Epithelial cell of esophagus (primary cell): ENCODE measurements at regions not wholly inside any gene's neighbourhood (a gene's known extent, or its start where the extent isn't known, plus 50 kb on each side); places are given as distances from the start of the nearest gene placed in this dataset.

Experiments
- DNase-seq: peaks from one replicate; pipeline ENCODE4 v3.0.0; 2010; ENCODE audit warnings: low read depth
- H3K4me3 ChIP-seq: 2 replicates; pipeline ENCODE4 v1.5.1; 2011; ENCODE audit warnings: mild to moderate bottlenecking, low read length, control low read depth
- TF ChIP-seq, protein P1 (sequence below): IDR thresholded peaks from 2 replicates; pipeline ENCODE4 v1.5.1; 2011; ENCODE audit warnings: low read depth, mild to moderate bottlenecking, low read length, control low read depth, inconsistent platforms; ENCODE audit not compliant: insufficient read depth; ENCODE audit errors: missing control alignments

GRCh38 chr6:25035512-25036435 is 100.0 kb upstream of the RIPOR2 start:
- H3K4me3 ChIP-seq, result no peak overlapping the region
- no peak for DNase-seq
- TF ChIP-seq, protein P1, sequence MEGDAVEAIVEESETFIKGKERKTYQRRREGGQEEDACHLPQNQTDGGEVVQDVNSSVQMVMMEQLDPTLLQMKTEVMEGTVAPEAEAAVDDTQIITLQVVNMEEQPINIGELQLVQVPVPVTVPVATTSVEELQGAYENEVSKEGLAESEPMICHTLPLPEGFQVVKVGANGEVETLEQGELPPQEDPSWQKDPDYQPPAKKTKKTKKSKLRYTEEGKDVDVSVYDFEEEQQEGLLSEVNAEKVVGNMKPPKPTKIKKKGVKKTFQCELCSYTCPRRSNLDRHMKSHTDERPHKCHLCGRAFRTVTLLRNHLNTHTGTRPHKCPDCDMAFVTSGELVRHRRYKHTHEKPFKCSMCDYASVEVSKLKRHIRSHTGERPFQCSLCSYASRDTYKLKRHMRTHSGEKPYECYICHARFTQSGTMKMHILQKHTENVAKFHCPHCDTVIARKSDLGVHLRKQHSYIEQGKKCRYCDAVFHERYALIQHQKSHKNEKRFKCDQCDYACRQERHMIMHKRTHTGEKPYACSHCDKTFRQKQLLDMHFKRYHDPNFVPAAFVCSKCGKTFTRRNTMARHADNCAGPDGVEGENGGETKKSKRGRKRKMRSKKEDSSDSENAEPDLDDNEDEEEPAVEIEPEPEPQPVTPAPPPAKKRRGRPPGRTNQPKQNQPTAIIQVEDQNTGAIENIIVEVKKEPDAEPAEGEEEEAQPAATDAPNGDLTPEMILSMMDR, result no peak

- TF ChIP-seq, protein P1, result no peak
- H3K4me3 ChIP-seq, result no peak overlapping the region
- DNase-seq, result no peak
Observed at GRCh38 chr6:25036461-25036860, 100.7 kb upstream of the RIPOR2 start.

DNA sequence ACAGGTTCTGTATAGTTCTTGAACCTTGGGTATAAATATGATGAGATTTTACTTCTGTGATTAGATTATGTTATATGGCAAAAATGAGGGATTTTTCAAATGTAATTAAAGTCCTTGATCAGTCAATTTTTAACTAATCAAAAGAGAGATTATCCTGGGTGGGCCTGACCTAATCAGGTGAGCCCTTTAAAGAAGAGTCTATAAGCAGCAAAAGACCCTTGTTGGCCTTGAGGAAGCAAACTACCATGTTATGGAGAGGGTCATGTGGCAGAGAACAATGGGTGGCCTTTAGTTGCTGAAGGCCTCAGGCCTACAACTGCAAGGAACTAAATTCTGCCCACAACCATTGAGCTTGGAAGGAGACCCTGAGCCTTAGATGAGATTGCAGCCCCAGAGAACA is 102.5 kb upstream of the RIPOR2 start:
- no peak overlapping the region for H3K4me3 ChIP-seq
- no peak for DNase-seq
- TF ChIP-seq, protein P1, result no peak

DNA sequence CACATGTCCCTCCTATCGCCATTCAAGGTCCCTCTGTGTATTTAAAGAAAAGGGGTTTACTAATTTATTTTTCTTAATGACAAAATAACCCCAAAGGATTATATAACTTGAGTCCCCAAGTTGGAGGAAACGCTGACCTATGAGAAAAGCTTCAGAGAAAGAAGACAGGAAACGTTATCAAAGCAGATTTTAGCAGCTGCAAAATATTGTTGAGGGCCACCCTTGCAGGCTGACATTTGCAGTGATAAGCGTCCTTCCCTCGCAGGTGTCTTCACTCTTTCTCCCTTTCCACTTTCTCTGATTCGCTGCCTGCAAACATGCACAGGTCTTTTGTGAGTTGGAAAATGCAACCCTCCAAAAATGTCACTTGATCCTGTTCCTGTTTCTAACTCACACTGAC is 103.2 kb upstream of the RIPOR2 start:
- DNase-seq, result no peak

GRCh38 chr6:25041485-25042035 is 105.8 kb upstream of the RIPOR2 start:
- no peak overlapping the region for H3K4me3 ChIP-seq
- DNase-seq, result no peak
- TF ChIP-seq, protein P1, result no peak

More for the DNA sequence above, 103.2 kb upstream of the RIPOR2 start:
- TF ChIP-seq, protein P1, result no peak
- H3K4me3 ChIP-seq, result no peak overlapping the region

GRCh38 chr6:25042036-25042521 is 106.3 kb upstream of the RIPOR2 start:
- H3K4me3 ChIP-seq, result no peak overlapping the region

More at GRCh38 chr6:25042036-25042521, 106.3 kb upstream of the RIPOR2 start:
- no peak for DNase-seq
- TF ChIP-seq, protein P1, result no peak
